HEK293 (cell line): ENCODE measurements at regions not wholly inside any gene's neighbourhood (a gene's known extent, or its start where the extent isn't known, plus 50 kb on each side); places are given as distances from the start of the nearest gene placed in this dataset.

Experiments
- BCL11A ChIP-seq: fragments of 450-650 bp; formaldehyde crosslinking; IDR thresholded peaks from 2 replicates; pipeline ENCODE4 v1.5.1; 2016; ENCODE audit warnings: low read depth, missing biosample characterization, missing genetic modification characterization
- EGR2 ChIP-seq: fragments of 450-650 bp; formaldehyde crosslinking; IDR thresholded peaks from 2 replicates; pipeline ENCODE4 v1.5.1; 2016; ENCODE audit warnings: low read depth, missing biosample characterization, missing genetic modification characterization
- OVOL3 ChIP-seq: fragments of 450-650 bp; formaldehyde crosslinking; IDR thresholded peaks from 2 replicates; pipeline ENCODE4 v1.5.1; 2016; ENCODE audit warnings: missing biosample characterization, missing genetic modification characterization
- SP2 ChIP-seq: fragments of 450-650 bp; formaldehyde crosslinking; IDR thresholded peaks from 2 replicates; pipeline ENCODE4 v1.5.1; 2016; ENCODE audit warnings: missing biosample characterization, missing genetic modification characterization
- ZEB2 ChIP-seq: fragments of 450-650 bp; formaldehyde crosslinking; IDR thresholded peaks from 2 replicates; pipeline ENCODE4 v1.5.1; 2016; ENCODE audit warnings: missing biosample characterization, missing genetic modification characterization
- ZIC2 ChIP-seq: fragments of 450-650 bp; formaldehyde crosslinking; IDR thresholded peaks from 2 replicates; pipeline ENCODE4 v1.5.1; 2016; ENCODE audit warnings: missing biosample characterization, missing genetic modification characterization
- ZNF121 ChIP-seq: fragments of 450-650 bp; formaldehyde crosslinking; IDR thresholded peaks from 2 replicates; pipeline ENCODE4 v1.5.1; 2016; ENCODE audit warnings: missing biosample characterization, missing genetic modification characterization
- ZNF155 ChIP-seq: fragments of 450-650 bp; formaldehyde crosslinking; IDR thresholded peaks from 2 replicates; pipeline ENCODE4 v1.5.1; 2016; ENCODE audit warnings: missing biosample characterization, missing genetic modification characterization
- ZNF174 ChIP-seq: fragments of 450-650 bp; formaldehyde crosslinking; IDR thresholded peaks from 2 replicates; pipeline ENCODE4 v1.5.0; 2017; ENCODE audit warnings: missing biosample characterization, mild to moderate bottlenecking, missing genetic modification characterization
- ZNF184 ChIP-seq: fragments of 450-650 bp; IDR thresholded peaks from 2 replicates; pipeline ENCODE4 v1.5.1; 2018; ENCODE audit warnings: missing biosample characterization, mild to moderate bottlenecking, missing genetic modification characterization
- ZNF24 ChIP-seq: fragments of 450-650 bp; formaldehyde crosslinking; IDR thresholded peaks from 2 replicates; pipeline ENCODE4 v1.5.1; 2016; ENCODE audit warnings: missing biosample characterization, missing genetic modification characterization
- ZNF558 ChIP-seq: fragments of 450-650 bp; formaldehyde crosslinking; IDR thresholded peaks from 2 replicates; pipeline ENCODE4 v1.5.1; 2016; ENCODE audit warnings: missing biosample characterization, missing genetic modification characterization
- ZNF629 ChIP-seq: fragments of 450-650 bp; formaldehyde crosslinking; IDR thresholded peaks from 2 replicates; pipeline ENCODE4 v1.5.1; 2017; ENCODE audit warnings: missing biosample characterization, missing genetic modification characterization
- ZNF677 ChIP-seq: fragments of 450-650 bp; IDR thresholded peaks from 2 replicates; pipeline ENCODE4 v1.5.0; 2018; ENCODE audit warnings: missing biosample characterization, mild to moderate bottlenecking, missing genetic modification characterization, moderate library complexity
- ZNF792 ChIP-seq: fragments of 450-650 bp; formaldehyde crosslinking; IDR thresholded peaks from 2 replicates; pipeline ENCODE4 v1.5.1; 2016; ENCODE audit warnings: missing biosample characterization, missing genetic modification characterization
- ZNF830 ChIP-seq: fragments of 450-650 bp; IDR thresholded peaks from 2 replicates; pipeline ENCODE4 v1.5.0; 2018; ENCODE audit warnings: missing biosample characterization, missing genetic modification characterization, low read depth, mild to moderate bottlenecking, moderate library complexity
- ZSCAN23 ChIP-seq: fragments of 450-650 bp; formaldehyde crosslinking; IDR thresholded peaks from 2 replicates; pipeline ENCODE4 v1.5.1; 2016; ENCODE audit warnings: missing biosample characterization, missing genetic modification characterization
- TF ChIP-seq, protein P1 (sequence below): fragments of 450-650 bp; formaldehyde crosslinking; IDR thresholded peaks from 2 replicates; pipeline ENCODE4 v1.5.1; 2017; ENCODE audit warnings: missing biosample characterization, missing genetic modification characterization
- TF ChIP-seq, protein P2 (sequence below): fragments of 450-650 bp; formaldehyde crosslinking; IDR thresholded peaks from 2 replicates; pipeline ENCODE4 v1.5.1; 2017; ENCODE audit warnings: missing biosample characterization, missing genetic modification characterization
- TF ChIP-seq, protein P3 (sequence below): fragments of 450-650 bp; IDR thresholded peaks from 2 replicates; pipeline ENCODE4 v1.5.1; 2018; ENCODE audit warnings: missing biosample characterization, mild to moderate bottlenecking, missing genetic modification characterization
- TF ChIP-seq, protein P4 (sequence below): fragments of 450-650 bp; formaldehyde crosslinking; IDR thresholded peaks from 2 replicates; pipeline ENCODE4 v1.5.1; 2016; ENCODE audit warnings: missing biosample characterization, missing genetic modification characterization
- TF ChIP-seq, protein P5 (sequence below): fragments of 450-650 bp; formaldehyde crosslinking; IDR thresholded peaks from 2 replicates; pipeline ENCODE4 v1.5.1; 2016; ENCODE audit warnings: missing biosample characterization, missing genetic modification characterization

DNA sequence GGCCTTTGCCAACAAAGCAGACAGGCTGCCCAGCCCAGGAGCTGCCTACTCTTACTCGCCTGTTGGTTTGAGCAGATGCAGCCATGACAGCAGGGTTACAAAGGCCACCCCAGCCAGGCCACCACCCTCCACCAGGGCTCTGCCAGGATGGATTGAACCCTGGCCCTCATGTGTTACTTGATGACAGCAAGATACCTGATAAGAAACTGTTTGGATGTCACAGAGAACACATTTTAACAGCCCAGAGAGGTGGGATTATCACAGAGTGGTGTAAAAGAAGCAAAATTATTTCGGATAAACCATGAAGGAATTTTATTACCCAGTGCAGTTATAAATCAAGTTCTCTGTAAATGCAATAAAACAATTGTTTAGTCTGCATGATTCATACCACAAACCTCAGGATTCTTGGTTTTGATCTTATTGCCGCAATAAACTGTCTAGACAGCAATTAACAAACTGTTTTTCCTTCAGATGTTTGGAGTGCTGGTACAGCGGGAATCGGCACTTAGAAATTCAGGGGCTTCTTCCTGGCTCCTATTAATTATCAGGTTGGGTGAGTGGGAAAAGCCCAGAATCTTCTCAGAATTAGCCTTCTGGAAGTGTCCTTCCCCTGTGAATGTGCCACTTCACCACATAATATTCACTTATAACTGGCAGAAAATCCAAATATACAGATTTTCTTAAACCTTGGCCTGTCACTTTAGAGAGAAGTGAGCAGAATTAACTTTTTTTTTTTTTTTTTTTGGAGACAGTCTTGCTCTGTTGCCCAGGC is 58.0 kb upstream of the SALL4 start (continued):
- TF ChIP-seq, protein P1, sequence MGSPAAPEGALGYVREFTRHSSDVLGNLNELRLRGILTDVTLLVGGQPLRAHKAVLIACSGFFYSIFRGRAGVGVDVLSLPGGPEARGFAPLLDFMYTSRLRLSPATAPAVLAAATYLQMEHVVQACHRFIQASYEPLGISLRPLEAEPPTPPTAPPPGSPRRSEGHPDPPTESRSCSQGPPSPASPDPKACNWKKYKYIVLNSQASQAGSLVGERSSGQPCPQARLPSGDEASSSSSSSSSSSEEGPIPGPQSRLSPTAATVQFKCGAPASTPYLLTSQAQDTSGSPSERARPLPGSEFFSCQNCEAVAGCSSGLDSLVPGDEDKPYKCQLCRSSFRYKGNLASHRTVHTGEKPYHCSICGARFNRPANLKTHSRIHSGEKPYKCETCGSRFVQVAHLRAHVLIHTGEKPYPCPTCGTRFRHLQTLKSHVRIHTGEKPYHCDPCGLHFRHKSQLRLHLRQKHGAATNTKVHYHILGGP (tag by site-specific recombination), result peak; percentile 90
- TF ChIP-seq EGR2 (tag by site-specific recombination) (no peak), ZNF629 (peak; percentile 74), BCL11A (peak; percentile 93), ZNF677 (no peak), ZEB2 (tag by site-specific recombination) (peak; percentile 83), ZIC2 (tag by site-specific recombination) (peak; percentile 71), ZSCAN23 (tag by site-specific recombination) (no peak), SP2 (tag by site-specific recombination) (no peak), ZNF558 (no peak), ZNF121 (tag by site-specific recombination) (0 out of 2 replicates have a peak, but pooled peaks have one; percentile 34), ZNF174 (tag by site-specific recombination) (no peak), ZNF792 (tag by site-specific recombination) (no peak), ZNF155 (no peak), ZNF184 (no peak), ZNF24 (tag by site-specific recombination) (0 out of 2 replicates have a peak, but pooled peaks have one; percentile 40), OVOL3 (tag by site-specific recombination) (peak; percentile 84; the same call in 1 of the 2 replicates), ZNF830 (tag by site-specific recombination) (no peak)
- TF ChIP-seq, protein P2, sequence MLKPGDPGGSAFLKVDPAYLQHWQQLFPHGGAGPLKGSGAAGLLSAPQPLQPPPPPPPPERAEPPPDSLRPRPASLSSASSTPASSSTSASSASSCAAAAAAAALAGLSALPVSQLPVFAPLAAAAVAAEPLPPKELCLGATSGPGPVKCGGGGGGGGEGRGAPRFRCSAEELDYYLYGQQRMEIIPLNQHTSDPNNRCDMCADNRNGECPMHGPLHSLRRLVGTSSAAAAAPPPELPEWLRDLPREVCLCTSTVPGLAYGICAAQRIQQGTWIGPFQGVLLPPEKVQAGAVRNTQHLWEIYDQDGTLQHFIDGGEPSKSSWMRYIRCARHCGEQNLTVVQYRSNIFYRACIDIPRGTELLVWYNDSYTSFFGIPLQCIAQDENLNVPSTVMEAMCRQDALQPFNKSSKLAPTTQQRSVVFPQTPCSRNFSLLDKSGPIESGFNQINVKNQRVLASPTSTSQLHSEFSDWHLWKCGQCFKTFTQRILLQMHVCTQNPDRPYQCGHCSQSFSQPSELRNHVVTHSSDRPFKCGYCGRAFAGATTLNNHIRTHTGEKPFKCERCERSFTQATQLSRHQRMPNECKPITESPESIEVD (tag by site-specific recombination), result peak; percentile 99
- TF ChIP-seq, protein P3, sequence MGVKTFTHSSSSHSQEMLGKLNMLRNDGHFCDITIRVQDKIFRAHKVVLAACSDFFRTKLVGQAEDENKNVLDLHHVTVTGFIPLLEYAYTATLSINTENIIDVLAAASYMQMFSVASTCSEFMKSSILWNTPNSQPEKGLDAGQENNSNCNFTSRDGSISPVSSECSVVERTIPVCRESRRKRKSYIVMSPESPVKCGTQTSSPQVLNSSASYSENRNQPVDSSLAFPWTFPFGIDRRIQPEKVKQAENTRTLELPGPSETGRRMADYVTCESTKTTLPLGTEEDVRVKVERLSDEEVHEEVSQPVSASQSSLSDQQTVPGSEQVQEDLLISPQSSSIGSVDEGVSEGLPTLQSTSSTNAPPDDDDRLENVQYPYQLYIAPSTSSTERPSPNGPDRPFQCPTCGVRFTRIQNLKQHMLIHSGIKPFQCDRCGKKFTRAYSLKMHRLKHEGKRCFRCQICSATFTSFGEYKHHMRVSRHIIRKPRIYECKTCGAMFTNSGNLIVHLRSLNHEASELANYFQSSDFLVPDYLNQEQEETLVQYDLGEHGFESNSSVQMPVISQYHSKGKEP (tag by site-specific recombination), result peak; percentile 90
- TF ChIP-seq, protein P4, sequence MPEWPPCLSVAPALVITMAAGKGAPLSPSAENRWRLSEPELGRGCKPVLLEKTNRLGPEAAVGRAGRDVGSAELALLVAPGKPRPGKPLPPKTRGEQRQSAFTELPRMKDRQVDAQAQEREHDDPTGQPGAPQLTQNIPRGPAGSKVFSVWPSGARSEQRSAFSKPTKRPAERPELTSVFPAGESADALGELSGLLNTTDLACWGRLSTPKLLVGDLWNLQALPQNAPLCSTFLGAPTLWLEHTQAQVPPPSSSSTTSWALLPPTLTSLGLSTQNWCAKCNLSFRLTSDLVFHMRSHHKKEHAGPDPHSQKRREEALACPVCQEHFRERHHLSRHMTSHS (tag by site-specific recombination), result peak; percentile 44; the same call in 1 of the 2 replicates
- TF ChIP-seq, protein P5, sequence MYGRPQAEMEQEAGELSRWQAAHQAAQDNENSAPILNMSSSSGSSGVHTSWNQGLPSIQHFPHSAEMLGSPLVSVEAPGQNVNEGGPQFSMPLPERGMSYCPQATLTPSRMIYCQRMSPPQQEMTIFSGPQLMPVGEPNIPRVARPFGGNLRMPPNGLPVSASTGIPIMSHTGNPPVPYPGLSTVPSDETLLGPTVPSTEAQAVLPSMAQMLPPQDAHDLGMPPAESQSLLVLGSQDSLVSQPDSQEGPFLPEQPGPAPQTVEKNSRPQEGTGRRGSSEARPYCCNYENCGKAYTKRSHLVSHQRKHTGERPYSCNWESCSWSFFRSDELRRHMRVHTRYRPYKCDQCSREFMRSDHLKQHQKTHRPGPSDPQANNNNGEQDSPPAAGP (tag by site-specific recombination), result no peak
